ENCODE measurements at regions not wholly inside any gene's neighbourhood (a gene's known extent, or its start where the extent isn't known, plus 50 kb on each side); places are given as distances from the start of the nearest gene placed in this dataset.

- TF ChIP-seq CTCF (IDR thresholded peaks at IDR 0.05 in 4 of 5, conservative IDR thresholded peaks at IDR 0.05 in 1 of 5) (no peak), POLR2A (IDR thresholded peaks at IDR 0.05) (no peak)
Observed at GRCh38 chr16:61274211-61274610, 762.0 kb downstream of the CDH8 start.
